ENCODE measurements at regions not wholly inside any gene's neighbourhood (a gene's known extent, or its start where the extent isn't known, plus 50 kb on each side); places are given as distances from the start of the nearest gene placed in this dataset.

DNA sequence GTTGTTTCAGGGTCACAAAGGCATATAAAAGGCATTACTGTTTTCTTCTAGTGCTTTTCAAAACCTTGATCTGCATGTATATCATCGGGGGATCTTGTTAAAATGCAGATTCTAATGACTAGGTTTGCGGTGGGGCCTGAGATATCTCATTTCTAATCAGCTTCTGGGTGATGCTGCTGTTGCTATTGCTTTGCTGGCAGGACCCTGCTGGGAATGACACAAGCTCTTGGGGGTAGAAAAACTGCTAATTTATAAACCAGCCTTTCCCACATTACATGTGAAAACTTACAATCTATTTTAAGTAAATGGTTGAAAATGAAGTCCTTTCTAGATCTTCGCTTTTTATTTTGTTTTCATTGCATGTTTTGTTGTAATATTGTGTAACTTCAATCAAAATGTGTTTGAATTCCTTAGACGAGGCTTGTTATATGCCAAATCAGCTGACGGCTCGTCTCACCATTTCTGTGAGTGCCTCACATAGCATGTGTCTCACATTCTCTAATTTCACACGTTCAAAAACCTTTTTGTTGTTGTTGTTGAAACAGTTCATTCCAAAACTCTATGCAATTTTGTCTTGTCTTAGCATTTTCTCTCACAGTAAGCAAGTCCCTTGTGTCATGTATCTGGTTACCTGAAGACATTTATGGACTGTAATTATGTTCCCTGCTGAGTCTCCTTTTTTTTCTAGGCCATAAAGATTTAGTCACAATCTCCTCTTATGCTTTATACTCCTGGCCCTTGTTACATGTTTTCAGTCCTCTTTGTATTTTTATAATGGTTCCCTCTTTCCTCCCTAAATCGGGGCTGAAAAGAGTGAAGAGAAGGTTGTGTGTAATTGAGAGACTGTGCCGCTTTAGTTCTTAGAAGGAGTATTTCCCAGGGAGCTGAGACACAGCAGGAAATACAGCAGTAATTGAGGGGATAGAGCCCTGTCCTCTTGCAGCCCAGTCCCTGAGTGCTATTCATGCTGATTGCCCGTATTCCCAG lies 521.0 kb upstream of the SEMA6A start:
- no TSS peak for BruUV-seq (replicated peaks)

DNA sequence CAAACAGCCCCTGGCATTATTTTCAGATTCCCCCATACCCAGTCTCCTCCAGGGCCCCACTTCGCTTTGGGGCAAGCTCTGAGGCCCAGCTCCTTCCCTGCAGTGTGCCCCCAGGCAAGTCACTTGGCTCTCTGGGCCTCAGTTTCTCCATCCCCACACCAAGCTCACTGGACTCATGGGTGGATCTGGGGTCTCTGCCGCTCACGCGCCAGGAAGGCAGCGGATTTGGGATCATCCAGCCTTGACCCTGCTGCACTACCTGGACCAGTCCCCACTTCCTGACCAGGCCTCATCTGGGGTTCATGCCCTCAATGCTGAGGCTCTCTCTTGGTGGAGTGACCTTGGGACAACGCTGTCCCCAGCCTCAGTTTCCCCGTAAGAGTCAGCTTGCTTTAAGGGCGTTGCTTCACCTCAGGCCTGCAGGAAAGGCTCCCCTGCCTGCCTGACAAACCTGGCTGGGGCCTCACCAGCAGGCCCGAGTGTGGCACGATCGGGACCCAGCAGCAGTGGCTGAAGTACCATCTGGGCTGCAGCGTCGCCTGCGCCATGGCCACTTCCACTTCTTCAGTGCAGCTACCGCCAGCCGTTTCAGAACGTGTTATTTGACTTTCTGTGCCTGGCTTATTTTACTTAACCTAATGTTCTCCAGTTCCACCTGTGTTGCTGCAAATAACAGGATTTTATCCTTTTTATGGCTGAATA lies 519.6 kb upstream of the SEMA6A start:
- BruUV-seq (replicated peaks): no TSS peak
- Histone ChIP-seq H3K4me2 (ENCODE audit: low read length) (no peak overlapping the region), H3K79me2 (ENCODE audit: insufficient read depth, low read depth, low read length) (no peaks in the 10 kb centered on the region), H3K4me3 (ENCODE audit: low read depth, low read length, poor library complexity, severe bottlenecking) (no peak overlapping the region), H3K27ac (ENCODE audit: low read depth, low read length, poor library complexity, severe bottlenecking) (no peak overlapping the region), H4K20me1 (ENCODE audit: insufficient read depth, low read length) (no peaks in the 10 kb centered on the region), H3K4me1 (ENCODE audit: insufficient read depth, low read length, poor library complexity, severe bottlenecking) (no peaks in the 10 kb centered on the region), H2AFZ (ENCODE audit: low read length) (no peak overlapping the region), H3K9me2 (ENCODE audit: insufficient read depth, low read length) (no peaks in the 10 kb centered on the region), H3K9me3 (ENCODE audit: low read length) (no peaks in the 10 kb centered on the region), H3K36me3 (ENCODE audit: insufficient read depth, low read length) (no peaks in the 10 kb centered on the region)
- TF ChIP-seq EZH2phosphoT487 (IDR thresholded peaks at IDR 0.05; ENCODE audit: borderline replicate concordance, low read depth, low read length): no peak
- TF ChIP-seq, protein P1, sequence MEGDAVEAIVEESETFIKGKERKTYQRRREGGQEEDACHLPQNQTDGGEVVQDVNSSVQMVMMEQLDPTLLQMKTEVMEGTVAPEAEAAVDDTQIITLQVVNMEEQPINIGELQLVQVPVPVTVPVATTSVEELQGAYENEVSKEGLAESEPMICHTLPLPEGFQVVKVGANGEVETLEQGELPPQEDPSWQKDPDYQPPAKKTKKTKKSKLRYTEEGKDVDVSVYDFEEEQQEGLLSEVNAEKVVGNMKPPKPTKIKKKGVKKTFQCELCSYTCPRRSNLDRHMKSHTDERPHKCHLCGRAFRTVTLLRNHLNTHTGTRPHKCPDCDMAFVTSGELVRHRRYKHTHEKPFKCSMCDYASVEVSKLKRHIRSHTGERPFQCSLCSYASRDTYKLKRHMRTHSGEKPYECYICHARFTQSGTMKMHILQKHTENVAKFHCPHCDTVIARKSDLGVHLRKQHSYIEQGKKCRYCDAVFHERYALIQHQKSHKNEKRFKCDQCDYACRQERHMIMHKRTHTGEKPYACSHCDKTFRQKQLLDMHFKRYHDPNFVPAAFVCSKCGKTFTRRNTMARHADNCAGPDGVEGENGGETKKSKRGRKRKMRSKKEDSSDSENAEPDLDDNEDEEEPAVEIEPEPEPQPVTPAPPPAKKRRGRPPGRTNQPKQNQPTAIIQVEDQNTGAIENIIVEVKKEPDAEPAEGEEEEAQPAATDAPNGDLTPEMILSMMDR (conservative IDR thresholded peaks at IDR 0.05; ENCODE audit: low read length): no peak
- no peak for DNase-seq (ENCODE audit: low spot score)
- CTCF ChIA-PET (ENCODE audit: unreplicated experiment): no interaction called here
- intact Hi-C loops (cut with micrococcal nuclease; ENCODE audit: unreplicated experiment): no loop called here
- POLR2A ChIA-PET: no interaction called here

More for the DNA sequence above, 521.0 kb upstream of the SEMA6A start:
- no peaks in the 10 kb centered on the region for H3K36me3 ChIP-seq (ENCODE audit: insufficient read depth, low read length)
- no peaks in the 10 kb centered on the region for H3K9me2 ChIP-seq (ENCODE audit: insufficient read depth, low read length)
- H3K4me3 ChIP-seq (ENCODE audit: low read depth, low read length, poor library complexity, severe bottlenecking): no peak overlapping the region
- H3K79me2 ChIP-seq (ENCODE audit: insufficient read depth, low read depth, low read length): no peaks in the 10 kb centered on the region
- H2AFZ ChIP-seq (ENCODE audit: low read length): no peak overlapping the region
- ChIA-PET POLR2A (interaction anchor here (0.6 kb wide), 2 partner anchors 29 to 385 kb away, joined by 4 to 8 read pairs; no protein-coding TSS in a partner anchor), CTCF (ENCODE audit: unreplicated experiment) (no interaction called here)
- TF ChIP-seq, protein P1 (conservative IDR thresholded peaks at IDR 0.05; ENCODE audit: low read length): no peak
- no peak for TF ChIP-seq EZH2phosphoT487 (IDR thresholded peaks at IDR 0.05; ENCODE audit: borderline replicate concordance, low read depth, low read length)
- intact Hi-C loops (cut with micrococcal nuclease; ENCODE audit: unreplicated experiment): no loop called here
- H4K20me1 ChIP-seq (ENCODE audit: insufficient read depth, low read length): no peaks in the 10 kb centered on the region
- H3K27ac ChIP-seq (ENCODE audit: low read depth, low read length, poor library complexity, severe bottlenecking): no peak overlapping the region
- DNase-seq (ENCODE audit: low spot score): no peak
- H3K9me3 ChIP-seq (ENCODE audit: low read length): no peaks in the 10 kb centered on the region
- no peak overlapping the region for H3K4me2 ChIP-seq (ENCODE audit: low read length)
- no peaks in the 10 kb centered on the region for H3K4me1 ChIP-seq (ENCODE audit: insufficient read depth, low read length, poor library complexity, severe bottlenecking)
